Esophagus squamous epithelium (tissue), 5 donors: ENCODE measurements at regions not wholly inside any gene's neighbourhood (a gene's known extent, or its start where the extent isn't known, plus 50 kb on each side); places are given as distances from the start of the nearest gene placed in this dataset.
A peak's percentile ranks its signal among the peaks of the same experiment; 100 is the strongest.
"Not testable (repeated sequence)": the region's sequence is repeated elsewhere in the genome, so short reads cannot be mapped to it uniquely, and the experiment has no call there.

Source experiments
- DNase-seq: peaks from one replicate; lab custom pipeline; 2025; lab: John Stamatoyannopoulos, UW
- H3K27ac ChIP-seq, 4 donors: fragments of 200-600 bp; sonication (generic); one replicate each; pipeline ENCODE4 v1.5.1; 2016 to 2019; ENCODE audit warnings: mild to moderate bottlenecking in 1 of 4
- H3K27me3 ChIP-seq, 4 donors: fragments of 200-600 bp; sonication (generic); 1 replicate in 3 of 4; 2 replicates in 1 of 4; pipeline versions ENCODE4 v1.5.1 to v1.6.0; 2017 to 2021; ENCODE audit warnings: antibody characterized with exemption in 1 of 4
- H3K36me3 ChIP-seq, 3 donors: fragments of 200-600 bp; sonication (generic); one replicate each; pipeline ENCODE4 v1.5.1; 2016 to 2019
- H3K4me1 ChIP-seq, 3 donors: fragments of 200-600 bp; sonication (generic); one replicate each; pipeline ENCODE4 v1.5.1; 2017 to 2019
- H3K4me3 ChIP-seq, 4 donors: fragments of 200-600 bp; sonication (generic); 1 replicate in 3 of 4; 2 replicates in 1 of 4; pipeline ENCODE4 v1.5.1; 2016 to 2019; ENCODE audit warnings: mild to moderate bottlenecking in 2 of 4, moderate library complexity in 1 of 4
- H3K9me3 ChIP-seq, 3 donors: fragments of 200-600 bp; sonication (generic); one replicate each; pipeline ENCODE4 v1.5.1; 2016 to 2019
- CTCF ChIP-seq, 6 experiments: fragments of 450-650 bp in 4 of 6; fragments of 200-600 bp in 2 of 6; sonication (generic) in 2 of 6; IDR thresholded peaks; one replicate each; pipeline ENCODE4 v1.5.1; 2016 to 2019; ENCODE audit warnings: antibody characterized with exemption in 6 of 6, mild to moderate bottlenecking in 4 of 6, moderate library complexity in 4 of 6
- POLR2A ChIP-seq, 4 donors: fragments of 450-650 bp; IDR thresholded peaks; one replicate each; pipeline ENCODE4 v1.6.1; 2017; ENCODE audit warnings: antibody characterized with exemption in 4 of 4, mild to moderate bottlenecking in 4 of 4, moderate library complexity in 3 of 4
- WGBS, 2 donors: methylation state at CpG; one replicate each; pipeline ENCODE4 v1.1.5; 2018; 5-methylcytosine and 5-hydroxymethylcytosine counted together
- intact Hi-C: fragments of 100-400 bp; cut with DNase I; formaldehyde crosslinking; loops from one replicate; pipeline ENCODE4 v1.15.0; 2022
- donor health status: DM: yes; HTN: yes; CAD: no.

- Histone ChIP-seq H3K9me3 (peaks cover 0 to 8% (median 7%) of the 10 kb centered on the region in 3 donors), H3K27ac (peak overlapping the region in 2 of 4 donors; percentile 65 to 75), H3K4me3 (no peak overlapping the region), H3K27me3 (no peaks in the 10 kb centered on the region), H3K4me1 (peaks cover 0 to 39% (median 8%) of the 10 kb centered on the region in 3 donors), H3K36me3 (no peaks in the 10 kb centered on the region)
- TF ChIP-seq POLR2A (IDR thresholded peaks at IDR 0.05) (no peak), CTCF (IDR thresholded peaks at IDR 0.05) (no peak)
- 87 to 88% methylated on average over 12 to 13 of the region's 13 CpGs for WGBS, 2 donors
- intact Hi-C loops: no loop called here
- DNase-seq: no peak
Measured at GRCh38 chr1:234953655-234954405, 174.8 kb downstream of the TOMM20 start.

- Histone ChIP-seq H3K9me3 (peaks cover 0 to 8% (median 7%) of the 10 kb centered on the region in 3 donors), H3K27ac (no peak overlapping the region), H3K36me3 (no peaks in the 10 kb centered on the region), H3K4me1 (peaks cover 0 to 14% (median 3%) of the 10 kb centered on the region in 3 donors), H3K27me3 (no peaks in the 10 kb centered on the region), H3K4me3 (no peak overlapping the region)
- no peak for DNase-seq
- TF ChIP-seq POLR2A (IDR thresholded peaks at IDR 0.05): no peak
- TF ChIP-seq CTCF (IDR thresholded peaks at IDR 0.05): no peak
- intact Hi-C loops: no loop called here
Measured at GRCh38 chr1:234950598-234950997, 178.0 kb downstream of the TOMM20 start.

GRCh38 chr1:234949528-234949927, 179.1 kb downstream of the TOMM20 start:
- H3K9me3 ChIP-seq, intact Hi-C loops, H3K4me1 ChIP-seq, H3K27ac ChIP-seq, H3K27me3 ChIP-seq, H3K36me3 ChIP-seq, DNase-seq, H3K4me3 ChIP-seq: not testable (repeated sequence)
- WGBS, 2 donors: 83 to 85% methylated on average over 6 of the region's 6 CpGs

- no peak for DNase-seq
- H3K27me3 ChIP-seq: no peaks in the 10 kb centered on the region
- TF ChIP-seq CTCF (IDR thresholded peaks at IDR 0.05) (no peak), POLR2A (IDR thresholded peaks at IDR 0.05) (no peak)
- no peaks in the 10 kb centered on the region for H3K36me3 ChIP-seq
- no peak overlapping the region for H3K4me3 ChIP-seq
- H3K27ac ChIP-seq: peak overlapping the region in 2 of 4 donors; percentile 27 to 39
- 58 to 69% methylated on average over 6 of the region's 6 CpGs for WGBS, 2 donors
- no peaks in the 10 kb centered on the region for H3K4me1 ChIP-seq
- peaks cover 0 to 6% (median 5%) of the 10 kb centered on the region in 3 donors for H3K9me3 ChIP-seq
- intact Hi-C loops: no loop called here
Measured at GRCh38 chr1:234944439-234945344, 183.9 kb downstream of the TOMM20 start.

- 79% methylated on average over 7 of the region's 7 CpGs for WGBS, 2 donors
Measured at GRCh38 chr1:234943836-234944402, 184.7 kb downstream of the TOMM20 start.

More at GRCh38 chr1:234943836-234944402, 184.7 kb downstream of the TOMM20 start:
- TF ChIP-seq CTCF (IDR thresholded peaks at IDR 0.05) (no peak), POLR2A (IDR thresholded peaks at IDR 0.05) (no peak)
- no peak for DNase-seq
- no peaks in the 10 kb centered on the region for H3K4me1 ChIP-seq
- H3K9me3 ChIP-seq: no peaks in the 10 kb centered on the region
- H3K27ac ChIP-seq: no peak overlapping the region
- intact Hi-C loops: no loop called here
- no peaks in the 10 kb centered on the region for H3K27me3 ChIP-seq
- no peak overlapping the region for H3K4me3 ChIP-seq
- no peaks in the 10 kb centered on the region for H3K36me3 ChIP-seq
